ENCODE measurements at regions not wholly inside any gene's neighbourhood (a gene's known extent, or its start where the extent isn't known, plus 50 kb on each side); places are given as distances from the start of the nearest gene placed in this dataset.

DNA sequence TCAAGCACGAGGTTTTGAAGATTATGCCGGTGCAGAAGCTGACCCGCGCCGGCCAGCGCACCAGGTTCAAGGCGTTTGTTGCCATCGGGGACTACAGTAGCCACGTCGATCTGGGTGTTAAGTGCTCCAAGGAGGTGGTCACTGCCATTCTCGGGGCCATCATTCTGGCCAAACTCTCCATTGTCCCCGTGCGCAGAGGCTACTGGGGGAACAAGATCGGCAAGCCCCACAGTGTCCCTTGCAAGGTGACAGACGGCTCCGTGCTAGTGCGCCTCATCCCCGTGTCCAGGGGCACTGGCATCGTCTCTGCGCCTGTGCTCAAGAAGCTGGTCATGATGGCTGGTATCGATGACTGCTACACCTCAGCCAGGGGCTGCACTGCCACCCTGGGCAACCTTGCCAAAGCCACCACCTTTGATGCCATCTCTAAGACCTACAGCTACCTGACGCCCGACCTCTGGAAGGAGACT is 284.7 kb downstream of the GPR37 start:
- Histone ChIP-seq H3K4me2 (ENCODE audit: low read depth, low read length) (no peak overlapping the region), H3K27ac (ENCODE audit: low read length) (no peak overlapping the region), H3F3A (ENCODE audit: insufficient read depth, low read length) (no peaks in the 10 kb centered on the region), H3K4me3 (ENCODE audit: low read length) (no peak overlapping the region), H3K9ac (ENCODE audit: low read length) (no peak overlapping the region), H3K4me1 (ENCODE audit: low read length) (no peaks in the 10 kb centered on the region), H4K20me1 (ENCODE audit: insufficient read depth, low read length) (no peaks in the 10 kb centered on the region), H3K79me2 (ENCODE audit: low read length) (no peaks in the 10 kb centered on the region), H3K36me3 (replicated peaks; ENCODE audit: insufficient read depth, low read length) (no peaks in the 10 kb centered on the region), H3K9me3 (replicated peaks; ENCODE audit: insufficient read depth, low read length) (no peaks in the 10 kb centered on the region), H3K9me2 (replicated peaks; ENCODE audit: insufficient read depth, low read length) (no peaks in the 10 kb centered on the region), H3K27me3 (replicated peaks; ENCODE audit: insufficient read depth, low read length) (no peaks in the 10 kb centered on the region), H2AFZ (ENCODE audit: low read length) (no peak overlapping the region)
- DNase-seq = no peak
- no peak for TF ChIP-seq EZH2phosphoT487 (IDR thresholded peaks at IDR 0.05; ENCODE audit: low read length)
- no peak for TF ChIP-seq EZH2 (optimal IDR thresholded peaks at IDR 0.05; ENCODE audit: low read depth, low read length)
- TF ChIP-seq, protein P1, sequence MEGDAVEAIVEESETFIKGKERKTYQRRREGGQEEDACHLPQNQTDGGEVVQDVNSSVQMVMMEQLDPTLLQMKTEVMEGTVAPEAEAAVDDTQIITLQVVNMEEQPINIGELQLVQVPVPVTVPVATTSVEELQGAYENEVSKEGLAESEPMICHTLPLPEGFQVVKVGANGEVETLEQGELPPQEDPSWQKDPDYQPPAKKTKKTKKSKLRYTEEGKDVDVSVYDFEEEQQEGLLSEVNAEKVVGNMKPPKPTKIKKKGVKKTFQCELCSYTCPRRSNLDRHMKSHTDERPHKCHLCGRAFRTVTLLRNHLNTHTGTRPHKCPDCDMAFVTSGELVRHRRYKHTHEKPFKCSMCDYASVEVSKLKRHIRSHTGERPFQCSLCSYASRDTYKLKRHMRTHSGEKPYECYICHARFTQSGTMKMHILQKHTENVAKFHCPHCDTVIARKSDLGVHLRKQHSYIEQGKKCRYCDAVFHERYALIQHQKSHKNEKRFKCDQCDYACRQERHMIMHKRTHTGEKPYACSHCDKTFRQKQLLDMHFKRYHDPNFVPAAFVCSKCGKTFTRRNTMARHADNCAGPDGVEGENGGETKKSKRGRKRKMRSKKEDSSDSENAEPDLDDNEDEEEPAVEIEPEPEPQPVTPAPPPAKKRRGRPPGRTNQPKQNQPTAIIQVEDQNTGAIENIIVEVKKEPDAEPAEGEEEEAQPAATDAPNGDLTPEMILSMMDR (IDR thresholded peaks at IDR 0.05; ENCODE audit: low read length) = no peak

DNA sequence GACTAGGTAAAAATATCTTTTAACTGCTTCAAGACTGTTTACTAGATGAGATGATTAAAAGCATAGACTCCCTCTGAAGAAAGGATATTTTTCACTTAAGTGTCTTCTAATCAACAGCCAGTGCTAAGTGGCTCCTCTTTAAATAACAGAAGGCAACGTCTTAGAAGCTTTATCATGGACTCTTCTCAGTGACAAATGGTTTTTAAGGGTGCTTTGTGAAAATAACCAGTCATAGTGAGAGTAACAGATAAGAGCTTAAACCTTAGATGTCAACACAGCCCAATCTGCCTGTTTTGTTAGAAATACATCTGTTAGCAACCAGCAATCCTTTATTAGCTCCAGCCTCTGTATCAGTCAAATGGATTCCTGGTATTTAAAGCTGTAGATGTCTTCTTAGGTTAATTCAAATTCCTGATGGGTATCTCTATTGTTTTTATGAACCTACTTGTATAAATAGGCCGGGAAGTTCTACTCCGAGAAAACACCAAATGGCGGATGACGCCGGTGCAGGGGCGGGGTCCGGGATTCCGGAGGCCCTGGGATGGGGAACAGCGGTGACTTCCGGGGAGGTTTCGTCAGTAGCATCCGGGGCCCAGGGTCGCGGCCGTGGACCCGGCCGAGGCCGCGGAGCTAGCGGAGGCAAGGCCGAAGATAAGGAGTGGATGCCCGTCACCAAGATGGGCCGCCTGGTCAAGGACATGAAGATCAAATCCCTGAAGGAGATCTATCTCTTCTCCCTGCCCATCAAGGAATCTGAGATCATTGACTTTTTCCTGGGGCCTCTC is 285.4 kb downstream of the GPR37 start:
- TF ChIP-seq EZH2phosphoT487 (IDR thresholded peaks at IDR 0.05; ENCODE audit: low read length) = no peak
- TF ChIP-seq, protein P1 (IDR thresholded peaks at IDR 0.05; ENCODE audit: low read length) = no peak
- H3K79me2 ChIP-seq (ENCODE audit: low read length) = no peaks in the 10 kb centered on the region
- H3K9me2 ChIP-seq (replicated peaks; ENCODE audit: insufficient read depth, low read length) = no peaks in the 10 kb centered on the region
- H2AFZ ChIP-seq (ENCODE audit: low read length) = no peak overlapping the region
- DNase-seq = no peak
- no peak overlapping the region for H3K9ac ChIP-seq (ENCODE audit: low read length)
- H3K4me2 ChIP-seq (ENCODE audit: low read depth, low read length) = no peak overlapping the region
- no peaks in the 10 kb centered on the region for H4K20me1 ChIP-seq (ENCODE audit: insufficient read depth, low read length)
- no peaks in the 10 kb centered on the region for H3K4me1 ChIP-seq (ENCODE audit: low read length)
- H3K27ac ChIP-seq (ENCODE audit: low read length) = no peak overlapping the region
- H3K27me3 ChIP-seq (replicated peaks; ENCODE audit: insufficient read depth, low read length) = no peaks in the 10 kb centered on the region
- H3K9me3 ChIP-seq (replicated peaks; ENCODE audit: insufficient read depth, low read length) = no peaks in the 10 kb centered on the region
- no peaks in the 10 kb centered on the region for H3F3A ChIP-seq (ENCODE audit: insufficient read depth, low read length)
- no peaks in the 10 kb centered on the region for H3K36me3 ChIP-seq (replicated peaks; ENCODE audit: insufficient read depth, low read length)
- H3K4me3 ChIP-seq (ENCODE audit: low read length) = no peak overlapping the region

DNA sequence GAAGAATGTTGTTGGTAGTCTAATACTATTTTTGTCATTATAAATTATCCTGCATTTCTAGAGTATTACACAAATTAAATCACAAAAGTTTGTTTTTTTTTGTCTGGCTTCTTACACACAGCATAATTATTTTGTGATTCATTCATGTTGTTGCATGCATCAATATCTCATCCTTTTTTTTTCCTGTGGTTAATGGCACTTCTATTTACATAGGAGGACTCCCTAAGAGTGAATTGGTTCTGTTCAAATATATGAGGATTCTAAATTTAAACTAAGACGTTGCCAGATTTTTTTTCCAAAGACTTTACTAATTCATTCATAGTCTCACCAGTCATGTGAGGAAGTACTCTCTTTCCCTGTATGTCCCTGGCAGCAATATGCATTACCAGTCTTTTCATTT is 303.3 kb downstream of the GPR37 start:
- H3K27me3 ChIP-seq (replicated peaks; ENCODE audit: insufficient read depth, low read length) = no peaks in the 10 kb centered on the region
- no peak overlapping the region for H3K4me3 ChIP-seq (ENCODE audit: low read length)
- H3F3A ChIP-seq (ENCODE audit: insufficient read depth, low read length) = no peaks in the 10 kb centered on the region
- no peak overlapping the region for H3K27ac ChIP-seq (ENCODE audit: low read length)
- no peaks in the 10 kb centered on the region for H3K9me2 ChIP-seq (replicated peaks; ENCODE audit: insufficient read depth, low read length)
- DNase-seq = no peak
- H3K4me2 ChIP-seq (ENCODE audit: low read depth, low read length) = no peak overlapping the region
- H3K9ac ChIP-seq (ENCODE audit: low read length) = no peak overlapping the region
- H3K4me1 ChIP-seq (ENCODE audit: low read length) = no peaks in the 10 kb centered on the region
- H4K20me1 ChIP-seq (ENCODE audit: insufficient read depth, low read length) = no peaks in the 10 kb centered on the region
- H3K9me3 ChIP-seq (replicated peaks; ENCODE audit: insufficient read depth, low read length) = no peaks in the 10 kb centered on the region
- H3K36me3 ChIP-seq (replicated peaks; ENCODE audit: insufficient read depth, low read length) = no peaks in the 10 kb centered on the region
- TF ChIP-seq, protein P1 (IDR thresholded peaks at IDR 0.05; ENCODE audit: low read length) = no peak
- TF ChIP-seq EZH2phosphoT487 (IDR thresholded peaks at IDR 0.05; ENCODE audit: low read length) (no peak), EZH2 (optimal IDR thresholded peaks at IDR 0.05; ENCODE audit: low read depth, low read length) (no peak)
- no peak overlapping the region for H2AFZ ChIP-seq (ENCODE audit: low read length)
- no peaks in the 10 kb centered on the region for H3K79me2 ChIP-seq (ENCODE audit: low read length)

Data from MM.1S (cell line).